ENCODE measurements at regions not wholly inside any gene's neighbourhood (a gene's known extent, or its start where the extent isn't known, plus 50 kb on each side); places are given as distances from the start of the nearest gene placed in this dataset.

DNA sequence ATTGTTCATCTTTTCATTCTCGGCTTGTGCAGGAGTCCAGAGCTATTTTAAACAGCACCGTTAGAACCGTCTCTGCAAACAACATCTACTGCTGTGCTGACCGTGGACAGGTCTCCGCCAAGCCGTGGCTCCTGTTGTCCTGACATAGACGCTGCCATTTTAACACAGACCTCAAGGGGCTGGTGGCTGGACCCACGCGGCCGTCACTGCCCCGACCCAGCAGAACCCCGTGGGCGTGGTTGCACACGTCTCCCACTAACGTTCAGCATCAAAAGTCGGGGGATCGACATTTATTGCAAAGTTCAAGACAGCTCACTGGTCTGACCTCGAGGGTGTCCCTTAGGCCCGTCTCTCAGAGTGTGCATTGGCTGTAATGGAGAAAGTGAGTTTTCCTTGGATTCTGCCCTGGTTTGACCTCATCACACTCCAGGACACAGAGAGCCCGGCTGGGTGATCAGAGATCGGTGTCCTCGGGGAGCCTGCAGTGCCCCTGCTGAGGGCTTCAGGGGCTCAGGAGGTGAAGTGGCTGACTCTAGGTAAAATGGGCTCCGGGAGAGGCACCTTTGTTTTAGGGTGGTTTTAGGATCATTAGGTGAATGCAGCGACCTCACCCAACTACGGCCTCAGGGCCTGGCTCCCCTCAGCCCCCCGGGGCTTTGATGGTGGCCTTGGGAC, 363.2 kb downstream of the THBS2 start:
- Histone ChIP-seq H3K27me3 (peaks cover 12% of the 10 kb centered on the region), H3K4me3 (no peak overlapping the region), H3K9me3 (no peaks in the 10 kb centered on the region), H3K4me1 (no peaks in the 10 kb centered on the region), H3K27ac (no peak overlapping the region), H3K36me3 (no peaks in the 10 kb centered on the region)
- DNase-seq (no peak), ATAC-seq (no peak)
- intact Hi-C loops (cut with DNase I) = no loop called here
- TF ChIP-seq, protein P1, sequence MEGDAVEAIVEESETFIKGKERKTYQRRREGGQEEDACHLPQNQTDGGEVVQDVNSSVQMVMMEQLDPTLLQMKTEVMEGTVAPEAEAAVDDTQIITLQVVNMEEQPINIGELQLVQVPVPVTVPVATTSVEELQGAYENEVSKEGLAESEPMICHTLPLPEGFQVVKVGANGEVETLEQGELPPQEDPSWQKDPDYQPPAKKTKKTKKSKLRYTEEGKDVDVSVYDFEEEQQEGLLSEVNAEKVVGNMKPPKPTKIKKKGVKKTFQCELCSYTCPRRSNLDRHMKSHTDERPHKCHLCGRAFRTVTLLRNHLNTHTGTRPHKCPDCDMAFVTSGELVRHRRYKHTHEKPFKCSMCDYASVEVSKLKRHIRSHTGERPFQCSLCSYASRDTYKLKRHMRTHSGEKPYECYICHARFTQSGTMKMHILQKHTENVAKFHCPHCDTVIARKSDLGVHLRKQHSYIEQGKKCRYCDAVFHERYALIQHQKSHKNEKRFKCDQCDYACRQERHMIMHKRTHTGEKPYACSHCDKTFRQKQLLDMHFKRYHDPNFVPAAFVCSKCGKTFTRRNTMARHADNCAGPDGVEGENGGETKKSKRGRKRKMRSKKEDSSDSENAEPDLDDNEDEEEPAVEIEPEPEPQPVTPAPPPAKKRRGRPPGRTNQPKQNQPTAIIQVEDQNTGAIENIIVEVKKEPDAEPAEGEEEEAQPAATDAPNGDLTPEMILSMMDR (IDR thresholded peaks at IDR 0.05) = no peak

GRCh38 chr6:168888786-168889345, 364.8 kb downstream of the THBS2 start:
- Histone ChIP-seq H3K4me1 (no peaks in the 10 kb centered on the region), H3K4me3 (no peak overlapping the region), H3K27ac (no peak overlapping the region), H3K9me3 (no peaks in the 10 kb centered on the region), H3K36me3 (no peaks in the 10 kb centered on the region), H3K27me3 (peaks cover 12% of the 10 kb centered on the region)
- TF ChIP-seq, protein P1 (IDR thresholded peaks at IDR 0.05) = no peak
- no peak for DNase-seq
- no peak for ATAC-seq
- intact Hi-C loops (cut with DNase I) = loop anchor here (5.0 kb wide), 1 partner anchor 517 kb away; no protein-coding TSS in a partner anchor

GRCh38 chr6:168888102-168888501, 365.5 kb downstream of the THBS2 start:
- H3K27ac ChIP-seq = no peak overlapping the region
- no peaks in the 10 kb centered on the region for H3K36me3 ChIP-seq
- ATAC-seq (no peak), DNase-seq (no peak)
- peaks cover 12% of the 10 kb centered on the region for H3K27me3 ChIP-seq
- H3K9me3 ChIP-seq = no peaks in the 10 kb centered on the region
- H3K4me3 ChIP-seq = no peak overlapping the region
- TF ChIP-seq, protein P1 (IDR thresholded peaks at IDR 0.05) = no peak
- intact Hi-C loops (cut with DNase I) = loop anchor here (5.0 kb wide), 1 partner anchor 516 kb away; no protein-coding TSS in a partner anchor
- no peaks in the 10 kb centered on the region for H3K4me1 ChIP-seq

DNA sequence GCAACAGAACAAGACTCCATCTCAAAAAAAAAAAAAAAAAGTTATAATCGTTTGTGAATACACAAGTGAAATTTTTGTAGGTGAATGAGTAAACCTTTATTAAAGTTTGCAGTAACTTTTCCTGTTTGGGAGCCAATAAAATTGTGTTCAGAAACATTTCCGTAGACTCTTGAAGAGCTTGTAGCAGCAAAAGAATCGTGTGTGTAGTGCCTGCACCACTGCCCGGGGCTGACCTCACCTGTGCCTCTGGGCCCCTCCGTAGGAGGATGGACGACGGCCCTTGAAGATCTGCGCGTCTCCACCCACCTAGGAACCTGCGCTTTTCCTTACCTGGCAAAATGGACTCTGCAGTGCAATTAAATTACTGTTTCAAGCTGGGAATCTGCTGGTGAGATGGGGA, 366.0 kb downstream of the THBS2 start:
- intact Hi-C loops (cut with DNase I) = loop anchor here (5.0 kb wide), 1 partner anchor 515 kb away; no protein-coding TSS in a partner anchor

GRCh38 chr6:168886964-168887363, 366.7 kb downstream of the THBS2 start:
- H3K9me3 ChIP-seq = no peaks in the 10 kb centered on the region
- no peak for DNase-seq
- intact Hi-C loops (cut with DNase I) = loop anchor here (5.0 kb wide), 1 partner anchor 515 kb away; no protein-coding TSS in a partner anchor
- TF ChIP-seq, protein P1 (IDR thresholded peaks at IDR 0.05) = no peak
- H3K4me3 ChIP-seq = no peak overlapping the region
- ATAC-seq = no peak
- peaks cover 12% of the 10 kb centered on the region for H3K27me3 ChIP-seq
- H3K4me1 ChIP-seq = no peaks in the 10 kb centered on the region
- no peak overlapping the region for H3K27ac ChIP-seq
- H3K36me3 ChIP-seq = no peaks in the 10 kb centered on the region

More for the DNA sequence above, 366.0 kb downstream of the THBS2 start:
- TF ChIP-seq, protein P1 (IDR thresholded peaks at IDR 0.05) = no peak
- no peaks in the 10 kb centered on the region for H3K36me3 ChIP-seq
- H3K4me1 ChIP-seq = no peaks in the 10 kb centered on the region
- H3K9me3 ChIP-seq = no peaks in the 10 kb centered on the region
- ATAC-seq (no peak), DNase-seq (no peak)
- no peak overlapping the region for H3K4me3 ChIP-seq
- peaks cover 12% of the 10 kb centered on the region for H3K27me3 ChIP-seq
- no peak overlapping the region for H3K27ac ChIP-seq
